ENCODE measurements at regions not wholly inside any gene's neighbourhood (a gene's known extent, or its start where the extent isn't known, plus 50 kb on each side); places are given as distances from the start of the nearest gene placed in this dataset.

DNA sequence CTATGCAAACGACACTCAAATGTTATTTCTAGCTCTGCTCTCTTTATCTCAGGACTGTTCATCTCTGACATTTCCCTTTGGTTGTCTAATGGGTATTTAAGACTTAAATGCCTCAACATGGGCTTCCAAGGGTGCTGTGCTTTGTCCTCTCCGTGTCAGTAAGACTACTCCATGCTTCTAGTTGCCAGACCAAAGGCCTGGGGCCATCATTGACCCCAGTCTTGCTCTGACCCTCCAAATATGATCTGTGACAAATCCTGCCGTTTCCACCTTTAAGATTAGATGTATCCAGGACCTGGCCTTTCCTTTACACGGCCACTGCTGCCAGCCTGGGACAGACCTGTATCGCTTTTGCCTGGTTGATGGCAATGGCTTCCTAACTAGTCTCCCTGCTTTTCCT, 126.3 kb upstream of the DYRK2 start:
- Mint-ChIP-seq H3K4me3 (no peak overlapping the region), H3K27me3 (ENCODE audit: insufficient read depth) (peaks cover 5% of the 10 kb centered on the region), H3K27ac (no peak overlapping the region), H3K4me1 (peaks cover 33% of the 10 kb centered on the region), H3K9me3 (no peaks in the 10 kb centered on the region), H3K36me3 (ENCODE audit: low read depth) (no peaks in the 10 kb centered on the region)
- Histone ChIP-seq H3K27me3 (ENCODE audit: control insufficient read depth, insufficient read depth, low read length, poor library complexity, severe bottlenecking) (no peaks in the 10 kb centered on the region), H3K9me3 (ENCODE audit: control insufficient read depth, low read length) (no peaks in the 10 kb centered on the region), H3K27ac (ENCODE audit: low read depth, low read length) (no peak overlapping the region), H3K4me1 (ENCODE audit: control insufficient read depth, insufficient read depth, low read length) (peaks cover 13% of the 10 kb centered on the region), H3K36me3 (ENCODE audit: control insufficient read depth, insufficient read depth, low read length) (no peaks in the 10 kb centered on the region), H3K4me3 (ENCODE audit: low read length) (no peak overlapping the region), H3K9ac (ENCODE audit: extremely low read depth, low read length, poor library complexity, severe bottlenecking) (no peak overlapping the region)
- DNase-seq = no peak
- TF ChIP-seq, protein P1, sequence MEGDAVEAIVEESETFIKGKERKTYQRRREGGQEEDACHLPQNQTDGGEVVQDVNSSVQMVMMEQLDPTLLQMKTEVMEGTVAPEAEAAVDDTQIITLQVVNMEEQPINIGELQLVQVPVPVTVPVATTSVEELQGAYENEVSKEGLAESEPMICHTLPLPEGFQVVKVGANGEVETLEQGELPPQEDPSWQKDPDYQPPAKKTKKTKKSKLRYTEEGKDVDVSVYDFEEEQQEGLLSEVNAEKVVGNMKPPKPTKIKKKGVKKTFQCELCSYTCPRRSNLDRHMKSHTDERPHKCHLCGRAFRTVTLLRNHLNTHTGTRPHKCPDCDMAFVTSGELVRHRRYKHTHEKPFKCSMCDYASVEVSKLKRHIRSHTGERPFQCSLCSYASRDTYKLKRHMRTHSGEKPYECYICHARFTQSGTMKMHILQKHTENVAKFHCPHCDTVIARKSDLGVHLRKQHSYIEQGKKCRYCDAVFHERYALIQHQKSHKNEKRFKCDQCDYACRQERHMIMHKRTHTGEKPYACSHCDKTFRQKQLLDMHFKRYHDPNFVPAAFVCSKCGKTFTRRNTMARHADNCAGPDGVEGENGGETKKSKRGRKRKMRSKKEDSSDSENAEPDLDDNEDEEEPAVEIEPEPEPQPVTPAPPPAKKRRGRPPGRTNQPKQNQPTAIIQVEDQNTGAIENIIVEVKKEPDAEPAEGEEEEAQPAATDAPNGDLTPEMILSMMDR (conservative IDR thresholded peaks at IDR 0.05) = no peak
- 85 to 89% methylated on average over 5 of the region's 5 CpGs for WGBS, 2 experiments (ENCODE audit: insufficient coverage in 1 of 2, insufficient read length in 1 of 2)

- Histone ChIP-seq H3K9ac (ENCODE audit: extremely low read depth, low read length, poor library complexity, severe bottlenecking) (no peak overlapping the region), H3K4me3 (ENCODE audit: low read length) (no peak overlapping the region), H3K9me3 (ENCODE audit: control insufficient read depth, low read length) (no peaks in the 10 kb centered on the region), H3K4me1 (ENCODE audit: control insufficient read depth, insufficient read depth, low read length) (peaks cover 13% of the 10 kb centered on the region), H3K36me3 (ENCODE audit: control insufficient read depth, insufficient read depth, low read length) (no peaks in the 10 kb centered on the region), H3K27me3 (ENCODE audit: control insufficient read depth, insufficient read depth, low read length, poor library complexity, severe bottlenecking) (no peaks in the 10 kb centered on the region), H3K27ac (ENCODE audit: low read depth, low read length) (no peak overlapping the region)
- no peak for DNase-seq
- H3K36me3 Mint-ChIP-seq (ENCODE audit: low read depth) = no peaks in the 10 kb centered on the region
- H3K27ac Mint-ChIP-seq = no peak overlapping the region
- TF ChIP-seq, protein P1 (conservative IDR thresholded peaks at IDR 0.05) = no peak
- H3K9me3 Mint-ChIP-seq = no peaks in the 10 kb centered on the region
- WGBS, 2 experiments (ENCODE audit: insufficient coverage in 1 of 2, insufficient read length in 1 of 2) = 92 to 96% methylated on average over 5 to 6 of the region's 6 CpGs
- H3K4me3 Mint-ChIP-seq = no peak overlapping the region
- H3K4me1 Mint-ChIP-seq = peaks cover 33% of the 10 kb centered on the region
- H3K27me3 Mint-ChIP-seq (ENCODE audit: insufficient read depth) = peaks cover 5% of the 10 kb centered on the region
Observed at GRCh38 chr12:67523538-67523937, 125.0 kb upstream of the DYRK2 start.

DNA sequence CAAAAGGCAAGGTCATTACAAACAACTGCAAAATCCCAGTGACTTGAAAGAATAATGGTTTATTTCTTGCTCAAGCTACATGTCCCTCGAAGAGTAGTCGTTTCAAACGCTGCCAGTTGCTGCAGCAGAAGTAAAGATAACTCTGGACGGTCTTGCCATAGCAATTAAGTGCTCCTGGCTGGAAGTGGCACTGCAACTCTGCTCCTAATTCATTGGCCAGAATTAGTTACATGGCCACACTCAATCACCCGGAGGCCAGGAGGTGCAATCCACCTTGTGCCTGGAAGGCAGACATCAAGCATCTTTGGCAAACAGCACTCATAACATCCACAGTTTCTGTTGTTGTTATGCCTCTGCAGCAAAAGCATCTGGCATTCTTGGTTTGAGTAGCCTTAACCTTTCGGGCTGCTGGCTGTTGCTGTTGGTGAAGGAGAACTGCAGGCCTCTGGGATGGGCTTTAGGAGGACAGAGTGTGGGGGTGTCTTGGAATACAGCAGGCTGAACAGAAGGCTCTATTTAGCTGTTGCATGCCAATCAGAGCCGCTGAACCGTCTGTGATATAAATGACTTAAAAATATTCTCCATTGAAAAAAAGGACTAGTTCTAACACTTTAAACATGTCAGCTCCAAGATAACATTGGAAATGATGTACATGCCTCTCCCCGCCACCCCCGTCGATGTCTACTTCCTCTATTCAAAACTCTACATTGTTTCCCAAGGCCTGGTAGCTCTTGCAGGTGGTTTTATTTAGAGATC, 123.5 kb upstream of the DYRK2 start:
- Histone ChIP-seq H3K9ac (ENCODE audit: extremely low read depth, low read length, poor library complexity, severe bottlenecking) (no peak overlapping the region), H3K27ac (ENCODE audit: low read depth, low read length) (no peak overlapping the region), H3K27me3 (ENCODE audit: control insufficient read depth, insufficient read depth, low read length, poor library complexity, severe bottlenecking) (no peaks in the 10 kb centered on the region), H3K36me3 (ENCODE audit: control insufficient read depth, insufficient read depth, low read length) (no peaks in the 10 kb centered on the region), H3K4me1 (ENCODE audit: control insufficient read depth, insufficient read depth, low read length) (peaks cover 13% of the 10 kb centered on the region), H3K4me3 (ENCODE audit: low read length) (no peak overlapping the region), H3K9me3 (ENCODE audit: control insufficient read depth, low read length) (no peaks in the 10 kb centered on the region)
- Mint-ChIP-seq H3K4me1 (peaks cover 30% of the 10 kb centered on the region), H3K27me3 (ENCODE audit: insufficient read depth) (peaks cover 3% of the 10 kb centered on the region), H3K4me3 (no peak overlapping the region), H3K27ac (peak overlapping the region; percentile 60), H3K9me3 (no peaks in the 10 kb centered on the region), H3K36me3 (ENCODE audit: low read depth) (no peaks in the 10 kb centered on the region)
- TF ChIP-seq, protein P1 (conservative IDR thresholded peaks at IDR 0.05) = no peak
- DNase-seq = no peak
- 88 to 91% methylated on average over 11 of the region's 11 CpGs for WGBS, 2 experiments (ENCODE audit: insufficient coverage in 1 of 2, insufficient read length in 1 of 2)

All from endodermal cell (in vitro differentiated cells).